SK-N-SH treated with all-trans-retinoic acid at 6 μM for 48 hours (cell line): ENCODE measurements at regions not wholly inside any gene's neighbourhood (a gene's known extent, or its start where the extent isn't known, plus 50 kb on each side); places are given as distances from the start of the nearest gene placed in this dataset.

Experiments used
- ESRRG ChIP-seq: fragments of 250-450 bp; sonication (Bioruptor Pico); IDR thresholded peaks from 2 replicates; pipeline ENCODE4 v1.6.1; 2021; ENCODE audit warnings: mild to moderate bottlenecking
- TCF4 ChIP-seq: fragments of 250-450 bp; sonication (Bioruptor Pico); IDR thresholded peaks from 2 replicates; pipeline ENCODE4 v1.8.0; 2021; ENCODE audit warnings: mild to moderate bottlenecking, moderate library complexity, borderline replicate concordance

- TF ChIP-seq ESRRG (CRISPR knock-in tag), result no peak
- TF ChIP-seq TCF4, result no peak
Observed at GRCh38 chr13:76823969-76824368, 62.2 kb downstream of the KCTD12 start.
